ENCODE measurements at regions not wholly inside any gene's neighbourhood (a gene's known extent, or its start where the extent isn't known, plus 50 kb on each side); places are given as distances from the start of the nearest gene placed in this dataset.

DNA sequence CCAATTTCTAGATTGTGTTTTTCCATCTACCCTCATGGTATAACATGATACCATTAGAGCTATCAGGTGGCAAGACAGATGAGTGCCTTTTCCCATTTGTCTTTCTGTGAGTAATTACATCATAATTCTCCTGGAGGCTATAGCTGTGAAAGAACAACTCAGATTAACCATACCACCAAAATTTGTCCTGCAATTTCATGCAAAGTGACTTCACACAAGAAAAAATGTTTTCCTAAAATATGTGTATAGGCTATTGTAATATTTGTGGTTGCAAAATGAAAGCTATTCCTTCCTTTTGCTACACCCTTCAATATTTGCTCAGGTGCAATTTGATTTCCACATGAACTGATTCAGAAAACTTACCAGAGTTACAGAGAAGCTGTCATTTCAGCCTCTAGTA lies 547.7 kb upstream of the ID4 start:
- in situ Hi-C loops (cut with MboI; ENCODE audit: low sequenced_read_pairs), result no loop called here
- DNase-seq (no peak), ATAC-seq (ENCODE audit: low read depth) (no peak)
- Histone ChIP-seq H3K23ac (ENCODE audit: low read depth, low read length) (no peak overlapping the region), H3K9ac (ENCODE audit: low read depth, low read length) (no peak overlapping the region), H3K18ac (ENCODE audit: low read depth, low read length) (no peak overlapping the region), H2BK5ac (ENCODE audit: low read depth, low read length, poor library complexity, severe bottlenecking) (no peak overlapping the region), H3K4me1 (ENCODE audit: control insufficient read depth, insufficient read depth, low read length) (no peaks in the 10 kb centered on the region), H4K91ac (ENCODE audit: insufficient read depth, low read depth, low read length) (no peak overlapping the region), H3K9me3 (ENCODE audit: control insufficient read depth, insufficient read depth, low read length) (peaks cover 9% of the 10 kb centered on the region), H3K56ac (ENCODE audit: extremely low read depth, insufficient read depth, low read length) (no peak overlapping the region), H4K20me1 (ENCODE audit: insufficient read depth, low read length) (no peaks in the 10 kb centered on the region), H3K79me1 (ENCODE audit: low read depth in 1 of 2, low read length in 2 of 2) (no peaks in the 10 kb centered on the region), H3K36me3 (ENCODE audit: control insufficient read depth, insufficient read depth, low read length) (no peaks in the 10 kb centered on the region), H3K4ac (ENCODE audit: low read depth, low read length) (no peak overlapping the region), H4K8ac (ENCODE audit: low read depth in 2 of 2, low read length in 2 of 2) (no peak overlapping the region), H2BK15ac (ENCODE audit: low read depth, low read length) (no peak overlapping the region), H3K14ac (replicated peaks; ENCODE audit: low read depth, low read length) (no peak overlapping the region), H3K9me1 (ENCODE audit: insufficient read depth, low read length) (no peaks in the 10 kb centered on the region), H3K4me2 (ENCODE audit: low read depth, low read length) (no peak overlapping the region), H2BK20ac (ENCODE audit: low read depth, low read length) (no peak overlapping the region), H2AK9ac (replicated peaks; ENCODE audit: low read depth, low read length, poor library complexity) (no peak overlapping the region), H3K27ac (ENCODE audit: insufficient read depth, low read length) (no peak overlapping the region), H2BK120ac (ENCODE audit: low read depth, low read length) (no peak overlapping the region), H3K4me3 (ENCODE audit: insufficient read depth, low read depth, low read length) (no peak overlapping the region), H3K27me3 (ENCODE audit: control insufficient read depth, insufficient read depth, low read length) (no peaks in the 10 kb centered on the region), H2AK5ac (ENCODE audit: low read depth, low read length) (no peak overlapping the region), H4K5ac (ENCODE audit: low read depth, low read length) (no peak overlapping the region), H2AFZ (replicated peaks; ENCODE audit: low read length, poor library complexity) (no peak overlapping the region)
- dilution Hi-C loops (cut with HindIII; ENCODE audit: low sequenced_read_pairs, unreplicated experiment), result no loop called here
- ChIA-PET CTCF (no interaction called here), POLR2A (ENCODE audit: unreplicated experiment) (no interaction called here)
- BruUV-seq (replicated peaks), result no TSS peak
- intact Hi-C loops (cut with micrococcal nuclease), result no loop called here
- TF ChIP-seq, protein P1, sequence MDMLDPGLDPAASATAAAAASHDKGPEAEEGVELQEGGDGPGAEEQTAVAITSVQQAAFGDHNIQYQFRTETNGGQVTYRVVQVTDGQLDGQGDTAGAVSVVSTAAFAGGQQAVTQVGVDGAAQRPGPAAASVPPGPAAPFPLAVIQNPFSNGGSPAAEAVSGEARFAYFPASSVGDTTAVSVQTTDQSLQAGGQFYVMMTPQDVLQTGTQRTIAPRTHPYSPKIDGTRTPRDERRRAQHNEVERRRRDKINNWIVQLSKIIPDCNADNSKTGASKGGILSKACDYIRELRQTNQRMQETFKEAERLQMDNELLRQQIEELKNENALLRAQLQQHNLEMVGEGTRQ (IDR thresholded peaks at IDR 0.05; ENCODE audit: low read depth, low read length), result no peak
- no peak for TF ChIP-seq FOS (IDR thresholded peaks at IDR 0.05; ENCODE audit: low read depth, low read length)
- no peak for TF ChIP-seq CHD1 (IDR thresholded peaks at IDR 0.05; ENCODE audit: low read depth, low read length)
- TF ChIP-seq, protein P2, sequence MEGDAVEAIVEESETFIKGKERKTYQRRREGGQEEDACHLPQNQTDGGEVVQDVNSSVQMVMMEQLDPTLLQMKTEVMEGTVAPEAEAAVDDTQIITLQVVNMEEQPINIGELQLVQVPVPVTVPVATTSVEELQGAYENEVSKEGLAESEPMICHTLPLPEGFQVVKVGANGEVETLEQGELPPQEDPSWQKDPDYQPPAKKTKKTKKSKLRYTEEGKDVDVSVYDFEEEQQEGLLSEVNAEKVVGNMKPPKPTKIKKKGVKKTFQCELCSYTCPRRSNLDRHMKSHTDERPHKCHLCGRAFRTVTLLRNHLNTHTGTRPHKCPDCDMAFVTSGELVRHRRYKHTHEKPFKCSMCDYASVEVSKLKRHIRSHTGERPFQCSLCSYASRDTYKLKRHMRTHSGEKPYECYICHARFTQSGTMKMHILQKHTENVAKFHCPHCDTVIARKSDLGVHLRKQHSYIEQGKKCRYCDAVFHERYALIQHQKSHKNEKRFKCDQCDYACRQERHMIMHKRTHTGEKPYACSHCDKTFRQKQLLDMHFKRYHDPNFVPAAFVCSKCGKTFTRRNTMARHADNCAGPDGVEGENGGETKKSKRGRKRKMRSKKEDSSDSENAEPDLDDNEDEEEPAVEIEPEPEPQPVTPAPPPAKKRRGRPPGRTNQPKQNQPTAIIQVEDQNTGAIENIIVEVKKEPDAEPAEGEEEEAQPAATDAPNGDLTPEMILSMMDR (conservative IDR thresholded peaks at IDR 0.05; ENCODE audit: low read depth, low read length), result no peak
- TF ChIP-seq MXI1 (IDR thresholded peaks at IDR 0.05; ENCODE audit: borderline replicate concordance, low read depth, low read length), result no peak
- TF ChIP-seq BHLHE40 (IDR thresholded peaks at IDR 0.05; ENCODE audit: low read depth, low read length), result no peak
- TF ChIP-seq RCOR1 (IDR thresholded peaks at IDR 0.05; ENCODE audit: insufficient replicate concordance, low read length), result no peak
- no peak for TF ChIP-seq MAZ (IDR thresholded peaks at IDR 0.05; ENCODE audit: borderline replicate concordance, low read depth, low read length)
- TF ChIP-seq CEBPB (IDR thresholded peaks at IDR 0.05; ENCODE audit: low read depth, low read length), result no peak
- TF ChIP-seq, protein P3, sequence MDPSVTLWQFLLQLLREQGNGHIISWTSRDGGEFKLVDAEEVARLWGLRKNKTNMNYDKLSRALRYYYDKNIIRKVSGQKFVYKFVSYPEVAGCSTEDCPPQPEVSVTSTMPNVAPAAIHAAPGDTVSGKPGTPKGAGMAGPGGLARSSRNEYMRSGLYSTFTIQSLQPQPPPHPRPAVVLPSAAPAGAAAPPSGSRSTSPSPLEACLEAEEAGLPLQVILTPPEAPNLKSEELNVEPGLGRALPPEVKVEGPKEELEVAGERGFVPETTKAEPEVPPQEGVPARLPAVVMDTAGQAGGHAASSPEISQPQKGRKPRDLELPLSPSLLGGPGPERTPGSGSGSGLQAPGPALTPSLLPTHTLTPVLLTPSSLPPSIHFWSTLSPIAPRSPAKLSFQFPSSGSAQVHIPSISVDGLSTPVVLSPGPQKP (IDR thresholded peaks at IDR 0.05; ENCODE audit: borderline replicate concordance, low read depth, low read length), result no peak

Measured in IMR-90 (cell line).